ENCODE measurements at regions not wholly inside any gene's neighbourhood (a gene's known extent, or its start where the extent isn't known, plus 50 kb on each side); places are given as distances from the start of the nearest gene placed in this dataset.

DNA sequence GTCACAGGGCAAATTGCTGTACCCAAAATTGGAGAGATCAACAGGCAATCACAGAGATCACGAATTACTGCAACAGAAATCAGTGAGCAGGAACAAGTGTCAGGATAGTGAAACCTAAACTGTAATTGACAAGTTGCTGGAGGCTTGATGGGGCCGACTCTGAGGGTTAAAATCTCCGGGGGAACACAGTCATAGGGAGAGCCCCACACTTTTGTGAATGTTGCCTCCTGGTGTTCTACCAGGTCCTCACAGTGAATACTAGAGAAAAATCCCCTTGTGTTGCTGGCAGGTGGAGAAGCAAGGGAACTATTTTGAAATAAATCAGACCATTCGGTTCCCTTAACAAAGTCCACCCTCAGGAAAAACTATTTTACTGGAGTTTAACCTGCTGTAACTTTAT lies 697.5 kb upstream of the CBLB start:
- Histone ChIP-seq H3K27ac (replicated peaks) (no peak overlapping the region), H3K27me3 (ENCODE audit: insufficient read depth, poor library complexity, severe bottlenecking) (no peaks in the 10 kb centered on the region), H3K4me3 (replicated peaks; ENCODE audit: insufficient read depth, low read length) (no peak overlapping the region)
- TF ChIP-seq POLR2AphosphoS5 (IDR thresholded peaks at IDR 0.05; ENCODE audit: low read depth): no peak
- TF ChIP-seq, protein P1, sequence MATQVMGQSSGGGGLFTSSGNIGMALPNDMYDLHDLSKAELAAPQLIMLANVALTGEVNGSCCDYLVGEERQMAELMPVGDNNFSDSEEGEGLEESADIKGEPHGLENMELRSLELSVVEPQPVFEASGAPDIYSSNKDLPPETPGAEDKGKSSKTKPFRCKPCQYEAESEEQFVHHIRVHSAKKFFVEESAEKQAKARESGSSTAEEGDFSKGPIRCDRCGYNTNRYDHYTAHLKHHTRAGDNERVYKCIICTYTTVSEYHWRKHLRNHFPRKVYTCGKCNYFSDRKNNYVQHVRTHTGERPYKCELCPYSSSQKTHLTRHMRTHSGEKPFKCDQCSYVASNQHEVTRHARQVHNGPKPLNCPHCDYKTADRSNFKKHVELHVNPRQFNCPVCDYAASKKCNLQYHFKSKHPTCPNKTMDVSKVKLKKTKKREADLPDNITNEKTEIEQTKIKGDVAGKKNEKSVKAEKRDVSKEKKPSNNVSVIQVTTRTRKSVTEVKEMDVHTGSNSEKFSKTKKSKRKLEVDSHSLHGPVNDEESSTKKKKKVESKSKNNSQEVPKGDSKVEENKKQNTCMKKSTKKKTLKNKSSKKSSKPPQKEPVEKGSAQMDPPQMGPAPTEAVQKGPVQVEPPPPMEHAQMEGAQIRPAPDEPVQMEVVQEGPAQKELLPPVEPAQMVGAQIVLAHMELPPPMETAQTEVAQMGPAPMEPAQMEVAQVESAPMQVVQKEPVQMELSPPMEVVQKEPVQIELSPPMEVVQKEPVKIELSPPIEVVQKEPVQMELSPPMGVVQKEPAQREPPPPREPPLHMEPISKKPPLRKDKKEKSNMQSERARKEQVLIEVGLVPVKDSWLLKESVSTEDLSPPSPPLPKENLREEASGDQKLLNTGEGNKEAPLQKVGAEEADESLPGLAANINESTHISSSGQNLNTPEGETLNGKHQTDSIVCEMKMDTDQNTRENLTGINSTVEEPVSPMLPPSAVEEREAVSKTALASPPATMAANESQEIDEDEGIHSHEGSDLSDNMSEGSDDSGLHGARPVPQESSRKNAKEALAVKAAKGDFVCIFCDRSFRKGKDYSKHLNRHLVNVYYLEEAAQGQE (IDR thresholded peaks at IDR 0.05; ENCODE audit: insufficient replicate concordance, low read depth): no peak
- TF ChIP-seq SPI1 (IDR thresholded peaks at IDR 0.05; ENCODE audit: borderline replicate concordance, low read depth): no peak
- no peak for TF ChIP-seq GABPA (IDR thresholded peaks at IDR 0.05; ENCODE audit: low read depth)
- TF ChIP-seq, protein P2, sequence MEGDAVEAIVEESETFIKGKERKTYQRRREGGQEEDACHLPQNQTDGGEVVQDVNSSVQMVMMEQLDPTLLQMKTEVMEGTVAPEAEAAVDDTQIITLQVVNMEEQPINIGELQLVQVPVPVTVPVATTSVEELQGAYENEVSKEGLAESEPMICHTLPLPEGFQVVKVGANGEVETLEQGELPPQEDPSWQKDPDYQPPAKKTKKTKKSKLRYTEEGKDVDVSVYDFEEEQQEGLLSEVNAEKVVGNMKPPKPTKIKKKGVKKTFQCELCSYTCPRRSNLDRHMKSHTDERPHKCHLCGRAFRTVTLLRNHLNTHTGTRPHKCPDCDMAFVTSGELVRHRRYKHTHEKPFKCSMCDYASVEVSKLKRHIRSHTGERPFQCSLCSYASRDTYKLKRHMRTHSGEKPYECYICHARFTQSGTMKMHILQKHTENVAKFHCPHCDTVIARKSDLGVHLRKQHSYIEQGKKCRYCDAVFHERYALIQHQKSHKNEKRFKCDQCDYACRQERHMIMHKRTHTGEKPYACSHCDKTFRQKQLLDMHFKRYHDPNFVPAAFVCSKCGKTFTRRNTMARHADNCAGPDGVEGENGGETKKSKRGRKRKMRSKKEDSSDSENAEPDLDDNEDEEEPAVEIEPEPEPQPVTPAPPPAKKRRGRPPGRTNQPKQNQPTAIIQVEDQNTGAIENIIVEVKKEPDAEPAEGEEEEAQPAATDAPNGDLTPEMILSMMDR (IDR thresholded peaks at IDR 0.05; ENCODE audit: insufficient read depth, low read length): no peak
- DNase-seq (ENCODE audit: low read depth in 1 of 2, low spot score in 1 of 2): no peak

- DNase-seq (ENCODE audit: low read depth in 1 of 2, low spot score in 1 of 2): no peak
- no peak overlapping the region for H3K4me3 ChIP-seq (replicated peaks; ENCODE audit: insufficient read depth, low read length)
- H3K27me3 ChIP-seq (ENCODE audit: insufficient read depth, poor library complexity, severe bottlenecking): no peaks in the 10 kb centered on the region
- TF ChIP-seq POLR2AphosphoS5 (IDR thresholded peaks at IDR 0.05; ENCODE audit: low read depth): no peak
- no peak for TF ChIP-seq GABPA (IDR thresholded peaks at IDR 0.05; ENCODE audit: low read depth)
- no peak for TF ChIP-seq SPI1 (IDR thresholded peaks at IDR 0.05; ENCODE audit: borderline replicate concordance, low read depth)
- TF ChIP-seq, protein P1 (IDR thresholded peaks at IDR 0.05; ENCODE audit: insufficient replicate concordance, low read depth): no peak
- TF ChIP-seq, protein P2 (IDR thresholded peaks at IDR 0.05; ENCODE audit: insufficient read depth, low read length): no peak
- H3K27ac ChIP-seq (replicated peaks): no peak overlapping the region
These were observed 701.6 kb upstream of the CBLB start for GRCh38 chr3:106570426-106570825.

GRCh38 chr3:106573605-106574004 lies 704.8 kb upstream of the CBLB start:
- DNase-seq (ENCODE audit: low read depth in 1 of 2, low spot score in 1 of 2): no peak
- TF ChIP-seq POLR2AphosphoS5 (IDR thresholded peaks at IDR 0.05; ENCODE audit: low read depth) (no peak), SPI1 (IDR thresholded peaks at IDR 0.05; ENCODE audit: borderline replicate concordance, low read depth) (no peak)
- TF ChIP-seq, protein P2 (IDR thresholded peaks at IDR 0.05; ENCODE audit: insufficient read depth, low read length): no peak
- H3K27ac ChIP-seq (replicated peaks): no peak overlapping the region
- no peaks in the 10 kb centered on the region for H3K27me3 ChIP-seq (ENCODE audit: insufficient read depth, poor library complexity, severe bottlenecking)
- H3K4me3 ChIP-seq (replicated peaks; ENCODE audit: insufficient read depth, low read length): no peak overlapping the region

DNA sequence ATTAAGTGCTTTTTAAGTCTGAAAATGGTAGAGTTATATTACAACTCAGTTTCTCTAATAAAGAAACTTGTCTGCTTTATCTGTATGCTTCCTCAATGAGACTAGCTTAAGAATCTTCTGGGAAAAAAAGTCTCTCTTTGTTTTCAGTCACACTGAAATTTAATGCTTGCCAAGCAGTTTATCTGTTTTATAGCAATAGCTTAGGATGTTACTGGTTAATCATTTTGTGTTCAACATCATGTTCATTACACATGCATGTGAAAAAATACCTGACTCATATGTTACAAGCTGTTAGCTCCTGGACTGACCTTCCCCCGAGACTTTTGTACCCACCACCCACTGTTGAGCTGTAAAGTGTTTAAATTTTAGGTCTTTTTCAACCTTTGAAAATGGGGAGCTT lies 706.2 kb upstream of the CBLB start:
- DNase-seq (ENCODE audit: low read depth in 1 of 2, low spot score in 1 of 2): no peak
- TF ChIP-seq, protein P1 (IDR thresholded peaks at IDR 0.05; ENCODE audit: insufficient replicate concordance, low read depth): no peak
- TF ChIP-seq, protein P2 (IDR thresholded peaks at IDR 0.05; ENCODE audit: insufficient read depth, low read length): no peak
- no peak for TF ChIP-seq SPI1 (IDR thresholded peaks at IDR 0.05; ENCODE audit: borderline replicate concordance, low read depth)
- no peak for TF ChIP-seq POLR2AphosphoS5 (IDR thresholded peaks at IDR 0.05; ENCODE audit: low read depth)
- no peak for TF ChIP-seq GABPA (IDR thresholded peaks at IDR 0.05; ENCODE audit: low read depth)
- Histone ChIP-seq H3K4me3 (replicated peaks; ENCODE audit: insufficient read depth, low read length) (no peak overlapping the region), H3K27ac (replicated peaks) (no peak overlapping the region), H3K27me3 (ENCODE audit: insufficient read depth, poor library complexity, severe bottlenecking) (no peaks in the 10 kb centered on the region)

Measured in HL-60 (cell line).